Mammary epithelial cell (primary cell): ENCODE measurements at regions not wholly inside any gene's neighbourhood (a gene's known extent, or its start where the extent isn't known, plus 50 kb on each side); places are given as distances from the start of the nearest gene placed in this dataset.

ENCODE experiments used
- EZH2 ChIP-seq: IDR thresholded peaks from 2 replicates; pipeline ENCODE4 v1.6.1; 2012; ENCODE audit warnings: low read length, inconsistent platforms, borderline replicate concordance
- TF ChIP-seq, protein P1 (sequence below), 2 donors: IDR thresholded peaks in 1 of 2; conservative IDR thresholded peaks in 1 of 2; 2 replicates each; pipeline ENCODE4 v1.5.1; 2011 to 2012; ENCODE audit warnings: inconsistent platforms in 2 of 2, low read length in 2 of 2, mild to moderate bottlenecking in 2 of 2, control low read depth in 1 of 2, low read depth in 1 of 2; ENCODE audit not compliant: insufficient read depth in 1 of 2; ENCODE audit errors: extremely low read depth in 1 of 2

DNA sequence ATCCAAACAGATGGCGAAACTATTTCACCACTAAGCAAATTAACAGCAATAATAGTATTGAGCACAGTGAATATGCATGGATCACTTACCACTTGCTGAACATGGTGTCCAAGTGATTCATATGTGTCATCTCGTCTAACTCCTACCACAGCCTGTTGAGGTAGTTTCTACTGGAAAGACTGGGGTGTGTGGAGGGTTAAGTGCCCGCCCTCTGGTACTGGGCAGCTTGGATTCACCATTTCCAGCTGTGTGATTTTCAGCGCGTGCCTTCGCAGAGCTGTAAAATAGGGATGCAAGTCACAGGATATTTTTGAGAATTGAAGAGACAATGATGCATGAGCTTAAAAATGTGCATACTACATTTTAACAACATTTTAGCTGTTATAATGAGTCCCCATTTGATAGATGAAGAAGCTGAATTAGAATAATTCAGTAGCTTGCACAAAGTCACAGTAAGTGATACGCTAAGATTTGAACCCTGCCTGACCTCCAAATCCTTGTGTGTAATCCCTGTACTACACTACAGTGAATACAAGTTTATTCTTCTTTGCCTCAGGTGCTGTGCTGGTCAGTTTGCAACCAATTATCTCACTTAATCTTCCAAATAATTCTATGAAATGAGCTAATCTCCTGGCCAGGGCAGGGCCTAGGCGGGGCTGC lies 75.2 kb upstream of the SIX2 start:
- TF ChIP-seq EZH2, result no peak
- TF ChIP-seq, protein P1, sequence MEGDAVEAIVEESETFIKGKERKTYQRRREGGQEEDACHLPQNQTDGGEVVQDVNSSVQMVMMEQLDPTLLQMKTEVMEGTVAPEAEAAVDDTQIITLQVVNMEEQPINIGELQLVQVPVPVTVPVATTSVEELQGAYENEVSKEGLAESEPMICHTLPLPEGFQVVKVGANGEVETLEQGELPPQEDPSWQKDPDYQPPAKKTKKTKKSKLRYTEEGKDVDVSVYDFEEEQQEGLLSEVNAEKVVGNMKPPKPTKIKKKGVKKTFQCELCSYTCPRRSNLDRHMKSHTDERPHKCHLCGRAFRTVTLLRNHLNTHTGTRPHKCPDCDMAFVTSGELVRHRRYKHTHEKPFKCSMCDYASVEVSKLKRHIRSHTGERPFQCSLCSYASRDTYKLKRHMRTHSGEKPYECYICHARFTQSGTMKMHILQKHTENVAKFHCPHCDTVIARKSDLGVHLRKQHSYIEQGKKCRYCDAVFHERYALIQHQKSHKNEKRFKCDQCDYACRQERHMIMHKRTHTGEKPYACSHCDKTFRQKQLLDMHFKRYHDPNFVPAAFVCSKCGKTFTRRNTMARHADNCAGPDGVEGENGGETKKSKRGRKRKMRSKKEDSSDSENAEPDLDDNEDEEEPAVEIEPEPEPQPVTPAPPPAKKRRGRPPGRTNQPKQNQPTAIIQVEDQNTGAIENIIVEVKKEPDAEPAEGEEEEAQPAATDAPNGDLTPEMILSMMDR (conservative IDR thresholded peaks at IDR 0.05 in 1 of 2, IDR thresholded peaks at IDR 0.05 in 1 of 2; ENCODE audit: extremely low read depth in 1 of 2, insufficient read depth in 1 of 2, low read depth in 1 of 2, low read length in 2 of 2), result no peak
